Lung microvascular endothelial cell (primary cell): ENCODE measurements at regions not wholly inside any gene's neighbourhood (a gene's known extent, or its start where the extent isn't known, plus 50 kb on each side); places are given as distances from the start of the nearest gene placed in this dataset.

Experiments used
- DNase-seq, 2 donors: peaks; one replicate each; pipeline versions ENCODE4 v3.0.0 to v3.0.0-alpha.2; 2010; ENCODE audit warnings: low read depth in 2 of 2

DNA sequence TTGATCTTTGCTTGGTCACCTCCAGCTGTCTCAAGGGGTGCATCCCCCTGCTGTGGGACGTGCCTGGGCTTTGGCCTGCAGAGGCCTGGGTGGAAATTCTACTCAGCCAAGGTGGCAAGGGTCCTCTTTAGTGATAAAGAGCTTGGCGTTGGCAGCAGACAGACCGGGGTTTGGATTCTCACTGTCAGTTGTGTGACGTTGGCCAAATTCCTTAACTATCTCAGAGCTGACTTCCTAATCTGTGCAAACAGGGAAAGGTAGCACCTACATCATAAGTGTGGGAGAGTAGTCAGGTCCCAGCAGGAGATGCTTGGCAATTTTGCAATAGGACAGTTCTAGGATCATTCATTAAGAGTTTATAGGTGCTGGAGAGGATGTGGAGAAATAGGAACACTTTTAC is 154.3 kb upstream of the GSC start:
- no peak for DNase-seq

DNA sequence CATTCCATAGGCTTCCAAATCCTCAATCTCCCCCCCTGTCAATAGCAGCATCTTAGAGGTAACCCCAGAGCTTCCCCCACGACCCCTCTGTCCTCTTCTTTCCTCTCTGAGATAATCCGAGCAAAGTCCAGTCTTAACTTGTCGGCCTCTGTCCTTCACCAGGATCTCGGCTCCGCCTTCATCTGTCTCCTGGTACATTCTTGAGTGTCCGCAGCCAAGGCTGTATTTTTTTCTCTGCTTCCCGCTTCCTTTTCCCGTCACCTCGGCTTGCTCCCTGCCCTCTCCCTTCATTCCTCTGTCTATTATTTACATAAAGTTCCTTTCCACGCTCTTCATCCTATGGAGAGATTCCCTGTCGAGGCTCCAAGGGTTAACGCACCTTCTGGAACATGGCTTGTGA is 153.9 kb upstream of the GSC start:
- no peak for DNase-seq

DNA sequence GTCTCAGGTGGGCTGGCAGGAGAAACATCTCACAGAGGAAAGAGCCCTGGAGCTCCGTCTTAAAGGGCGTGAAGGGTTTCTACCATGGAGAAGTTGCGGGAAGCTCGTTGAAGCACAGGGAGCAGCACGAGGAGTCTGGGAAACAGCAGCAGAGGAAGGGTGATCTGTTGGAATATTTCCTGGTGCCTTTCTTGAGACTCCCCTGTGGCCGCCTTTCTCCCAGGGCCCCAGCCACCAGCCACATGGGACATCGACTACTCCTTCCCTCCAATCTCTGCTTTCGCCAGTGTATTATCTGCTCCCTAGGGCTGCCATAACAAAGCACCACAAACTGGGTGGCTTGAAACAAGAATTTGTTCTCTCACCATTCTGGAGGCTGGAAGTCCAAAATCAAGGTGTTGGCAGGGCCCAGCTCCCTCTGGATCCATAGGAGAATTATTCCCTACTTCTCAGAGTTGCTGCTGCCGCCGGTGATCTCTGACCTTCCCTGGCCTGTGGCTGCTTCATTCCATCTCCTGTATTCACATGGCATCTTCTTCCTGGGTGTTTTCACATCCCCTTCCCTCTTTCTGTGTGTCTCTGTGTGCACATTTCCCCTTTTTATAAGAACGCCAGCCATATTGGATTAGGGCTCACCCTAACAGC is 152.8 kb upstream of the GSC start:
- no peak for DNase-seq

DNA sequence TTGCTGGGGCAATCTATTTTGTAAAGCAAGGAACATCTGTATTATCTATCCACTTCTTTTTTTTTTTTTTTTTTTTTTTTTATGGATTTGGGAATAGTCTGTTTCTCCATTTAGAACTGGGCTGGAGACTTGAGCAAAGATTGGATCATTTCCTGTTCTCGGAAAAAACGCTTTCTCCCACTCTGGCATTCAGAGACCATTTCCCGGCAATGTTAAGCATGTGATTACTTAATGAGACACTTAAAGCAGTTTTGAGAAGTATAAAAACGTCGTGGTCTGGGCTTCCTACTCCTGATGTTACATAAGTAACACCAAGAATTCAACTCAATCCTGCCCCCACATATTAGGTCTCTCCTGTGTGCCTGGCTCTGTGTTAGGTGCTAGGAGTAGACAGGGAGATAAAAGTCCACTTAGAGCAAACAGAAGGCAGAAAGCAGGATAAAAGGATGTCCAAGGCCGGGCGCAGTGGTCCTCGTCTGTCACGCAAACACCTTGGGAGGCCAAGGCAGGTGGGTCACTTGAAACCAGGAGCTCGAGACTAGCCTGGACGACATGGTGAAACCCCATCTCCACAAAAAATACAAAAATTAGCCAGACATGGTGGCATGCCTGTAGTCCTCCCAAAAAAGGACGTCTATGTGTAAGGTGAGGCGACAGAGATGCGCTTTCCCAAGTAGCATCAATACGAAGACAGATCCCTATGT is 152.1 kb upstream of the GSC start:
- DNase-seq = no peak

DNA sequence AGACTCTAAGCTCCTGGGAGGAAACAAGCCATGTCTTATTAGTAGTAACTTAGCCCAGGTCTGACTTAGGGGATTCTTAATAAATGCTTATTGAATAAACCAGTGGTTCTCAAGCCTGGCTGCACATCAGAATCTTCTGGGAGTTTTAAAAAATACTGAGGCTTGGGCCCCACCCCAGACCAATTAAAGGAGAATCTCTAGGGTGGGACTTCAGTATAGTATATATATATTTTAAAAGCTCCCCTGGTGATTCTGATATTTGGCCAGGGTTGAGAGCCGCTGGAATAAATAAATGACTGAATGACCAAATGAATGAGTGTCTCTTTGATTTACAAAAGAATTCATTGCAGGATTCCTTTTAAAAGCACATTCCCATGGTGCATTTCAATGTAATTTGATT is 151.5 kb upstream of the GSC start:
- no peak for DNase-seq

DNA sequence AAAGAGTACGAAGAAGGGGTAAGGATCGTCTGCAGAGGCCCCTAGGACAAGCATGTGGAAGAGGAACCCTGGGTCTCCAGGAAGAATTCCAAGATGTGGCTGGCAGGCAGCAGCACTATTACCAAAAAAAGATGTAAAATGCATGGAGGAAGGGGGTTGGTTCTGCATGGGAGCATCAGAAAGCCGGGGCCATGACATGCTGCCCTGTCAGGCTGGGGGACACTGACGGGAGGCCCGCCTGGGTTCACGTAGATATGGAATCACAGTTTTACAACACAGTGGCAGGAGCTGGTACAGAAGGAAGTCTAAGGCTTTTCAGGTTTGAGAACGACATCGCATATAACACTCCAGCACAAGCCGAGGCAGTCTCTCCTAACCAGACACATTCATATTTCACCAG is 150.0 kb upstream of the GSC start:
- DNase-seq = no peak

DNA sequence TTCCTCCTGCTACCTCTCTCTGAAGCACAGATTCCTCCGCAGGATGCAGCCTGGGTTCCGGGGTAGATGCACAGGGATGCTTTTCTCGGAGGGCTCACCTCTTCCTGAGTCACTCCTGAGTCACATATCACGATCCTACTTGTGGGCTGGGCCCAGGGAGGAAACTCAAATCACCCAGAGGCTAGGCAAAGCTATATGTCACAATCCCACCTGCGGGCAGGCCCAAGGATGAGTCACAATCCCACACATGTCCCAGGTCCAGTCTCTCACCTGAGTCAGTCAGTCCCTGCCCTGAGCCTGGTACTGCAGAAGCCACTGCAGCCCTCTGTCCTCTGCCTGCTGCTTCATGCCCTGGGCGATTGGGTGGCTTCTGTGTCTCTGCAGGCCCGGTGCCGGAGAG is 149.0 kb upstream of the GSC start:
- DNase-seq = no peak

DNA sequence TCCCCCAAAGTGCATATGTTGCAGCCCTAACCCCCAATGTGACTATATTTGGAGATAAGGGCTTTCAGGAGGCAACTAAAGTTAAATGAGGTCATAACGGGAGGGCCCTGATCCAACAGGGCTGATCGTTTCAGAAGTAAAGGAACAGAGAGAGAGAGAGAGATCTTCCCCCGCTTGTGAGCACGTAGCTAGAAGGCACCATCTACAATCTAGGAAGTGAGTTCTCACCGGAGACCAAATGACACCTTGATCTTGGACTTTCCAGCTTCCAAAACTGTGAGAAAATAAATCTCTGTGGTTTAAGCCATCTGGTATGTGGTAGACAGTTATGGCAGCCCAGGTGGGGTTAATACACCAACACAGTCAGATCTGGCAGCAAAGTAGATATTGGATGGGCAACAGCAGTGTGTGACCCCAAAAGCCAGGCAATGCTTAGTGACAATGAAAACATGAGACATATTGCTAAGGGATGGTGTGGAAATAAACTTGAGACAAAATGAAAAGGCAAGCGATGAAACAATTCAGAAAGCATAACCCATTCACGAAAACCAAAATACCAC is 147.2 kb upstream of the GSC start:
- no peak for DNase-seq

DNA sequence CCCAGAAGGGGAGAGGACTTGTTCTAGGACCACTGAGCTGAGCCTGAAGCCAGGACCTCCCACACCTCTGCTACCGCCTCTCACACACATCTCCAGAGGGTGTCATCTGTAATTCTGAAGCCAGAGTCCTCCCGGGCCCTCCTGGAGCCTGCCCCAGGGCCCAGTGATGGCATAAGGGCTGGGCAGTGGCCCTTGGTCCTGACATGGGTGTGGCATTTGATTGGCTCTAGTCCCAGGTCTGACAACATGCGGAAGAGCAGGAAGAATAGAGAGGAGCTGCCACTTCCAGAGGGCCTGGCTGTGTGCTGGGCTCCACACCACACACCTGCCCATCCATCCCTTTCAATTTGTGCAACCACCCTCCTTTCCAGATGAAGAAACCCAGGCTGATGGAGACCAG is 144.3 kb upstream of the GSC start:
- no peak for DNase-seq

DNA sequence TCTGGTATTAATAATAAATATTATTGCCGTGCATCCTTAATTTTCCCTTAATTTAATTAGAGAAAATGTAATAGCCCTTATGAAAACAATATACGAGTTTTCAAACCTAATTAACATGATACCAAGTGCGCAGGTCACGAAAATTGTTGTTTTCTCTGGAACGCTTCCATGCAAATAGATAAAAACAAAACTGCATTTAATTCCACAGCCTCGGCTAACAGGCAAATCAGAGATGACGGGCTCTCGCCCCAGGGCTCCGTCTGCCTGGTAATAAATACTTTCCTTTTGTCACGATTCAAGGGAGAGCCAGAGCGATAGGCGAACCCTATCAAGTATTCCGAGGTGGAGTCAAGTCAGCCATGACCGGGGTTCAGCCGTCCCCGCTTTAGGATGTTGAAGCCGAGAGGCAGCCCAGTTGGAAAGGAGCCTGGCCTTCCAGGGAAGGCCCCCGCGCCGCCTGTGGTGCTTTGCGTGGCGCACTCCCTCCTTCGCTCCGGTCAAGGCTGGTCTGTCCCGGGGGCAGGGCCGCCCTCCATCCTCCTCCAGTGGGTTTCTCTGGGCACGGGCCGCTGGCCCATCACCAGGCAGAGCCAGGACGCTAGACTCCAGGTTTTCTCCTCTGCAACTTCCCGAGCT is 137.8 kb upstream of the GSC start:
- DNase-seq = no peak

DNA sequence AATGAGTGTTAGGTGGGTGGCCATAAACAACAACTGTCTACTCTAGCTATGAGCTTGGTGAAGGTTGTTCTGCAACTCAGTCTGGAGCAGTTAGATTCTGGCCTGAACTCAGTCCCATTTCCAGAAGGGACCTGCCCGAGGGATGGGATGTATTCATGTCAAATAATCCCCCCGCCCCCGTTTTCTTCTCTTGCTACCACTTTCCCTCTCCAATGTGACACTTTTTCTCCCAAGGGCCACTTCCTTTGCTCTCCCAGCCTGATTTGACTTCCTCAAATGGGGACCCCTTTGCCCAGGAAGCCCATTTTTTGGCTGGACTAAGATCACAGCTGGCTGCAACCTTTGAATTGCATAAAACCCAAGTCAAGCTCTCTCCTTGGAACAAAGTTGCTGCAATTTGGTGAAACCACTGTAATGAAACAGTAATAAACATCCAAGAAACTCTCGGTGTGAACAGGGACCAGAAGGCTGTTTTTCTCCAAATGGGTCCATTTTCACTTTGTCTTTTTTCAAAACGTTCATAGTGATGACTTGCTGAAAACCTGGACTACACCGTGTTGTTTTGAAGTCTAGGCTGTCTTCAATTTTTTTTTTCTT is 137.2 kb upstream of the GSC start:
- no peak for DNase-seq

DNA sequence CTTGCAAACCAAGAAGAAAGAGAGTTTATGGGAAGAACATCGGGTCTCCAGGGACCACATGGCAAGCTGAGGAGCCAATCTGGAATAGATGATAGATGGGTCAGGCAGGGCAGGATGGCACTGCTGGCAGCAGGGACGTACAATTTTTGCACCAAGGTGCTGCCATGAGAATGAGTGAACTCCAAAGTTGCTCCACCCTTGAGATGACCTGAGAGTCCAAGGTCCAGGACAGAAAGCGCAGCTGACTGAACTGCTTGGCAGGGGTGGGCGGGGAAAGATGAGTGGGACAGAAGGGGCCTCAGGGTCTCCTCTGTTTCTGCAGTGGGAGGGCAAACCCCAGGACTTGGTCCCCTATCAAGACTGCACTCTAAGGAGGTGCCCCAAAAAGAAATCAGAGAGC is 136.7 kb upstream of the GSC start:
- no peak for DNase-seq

DNA sequence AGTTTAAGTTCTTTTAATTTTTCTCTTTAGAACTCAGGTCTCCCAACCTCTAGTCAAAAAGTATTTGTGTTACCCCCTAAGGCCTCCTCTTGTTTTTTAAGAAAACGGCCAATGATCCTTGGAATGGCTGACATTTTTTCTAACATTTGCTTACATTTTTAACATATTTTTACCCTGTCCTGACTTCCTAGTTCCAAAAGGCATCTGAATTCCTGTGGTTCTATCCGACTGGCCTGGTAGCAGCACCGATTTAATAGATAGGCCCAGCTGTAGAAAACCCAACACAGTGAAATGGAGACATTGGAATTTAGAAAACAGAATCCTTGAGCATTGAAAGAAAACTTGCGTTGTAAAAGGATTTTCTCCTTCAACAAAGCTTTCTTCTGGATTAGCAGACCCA is 134.7 kb upstream of the GSC start:
- no peak for DNase-seq

DNA sequence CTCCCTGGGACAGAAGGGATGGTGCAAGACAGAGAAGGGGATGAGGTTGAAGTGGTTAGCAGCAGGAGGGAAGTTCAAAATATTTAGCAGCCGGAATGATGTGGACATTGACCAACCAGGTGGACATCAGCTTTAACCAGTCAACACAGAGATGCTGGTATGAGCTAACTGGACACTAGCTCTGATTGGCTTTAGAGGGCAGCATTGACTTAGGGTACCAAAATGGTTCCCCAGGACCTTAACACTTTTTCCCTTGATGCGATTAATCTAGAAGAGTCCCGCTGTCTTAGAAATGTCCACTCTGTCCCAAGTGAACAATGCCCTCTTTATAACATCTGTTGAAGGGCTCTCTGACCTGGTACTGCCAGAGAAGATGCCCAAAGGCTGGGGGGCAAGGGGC is 134.0 kb upstream of the GSC start:
- no peak for DNase-seq

DNA sequence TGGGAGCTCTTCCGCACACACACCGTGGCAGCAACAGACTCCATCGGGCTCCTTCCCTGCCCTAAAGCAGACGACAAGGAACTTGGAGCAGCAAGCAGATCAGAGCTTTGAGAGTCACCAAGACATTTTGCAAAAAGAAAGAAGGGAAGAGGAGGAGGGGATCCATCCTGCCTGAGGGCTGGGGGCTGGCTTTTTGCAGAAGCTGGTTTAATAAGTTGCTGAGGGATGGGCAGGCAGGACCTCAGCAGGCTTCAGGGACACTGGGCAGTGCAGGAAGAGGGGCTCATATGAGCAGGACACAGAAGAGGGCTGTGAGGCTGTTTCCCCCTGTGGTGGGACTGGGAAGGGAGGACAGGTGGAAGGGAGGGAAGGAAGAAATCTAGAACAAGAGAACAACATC is 133.4 kb upstream of the GSC start:
- DNase-seq = no peak

DNA sequence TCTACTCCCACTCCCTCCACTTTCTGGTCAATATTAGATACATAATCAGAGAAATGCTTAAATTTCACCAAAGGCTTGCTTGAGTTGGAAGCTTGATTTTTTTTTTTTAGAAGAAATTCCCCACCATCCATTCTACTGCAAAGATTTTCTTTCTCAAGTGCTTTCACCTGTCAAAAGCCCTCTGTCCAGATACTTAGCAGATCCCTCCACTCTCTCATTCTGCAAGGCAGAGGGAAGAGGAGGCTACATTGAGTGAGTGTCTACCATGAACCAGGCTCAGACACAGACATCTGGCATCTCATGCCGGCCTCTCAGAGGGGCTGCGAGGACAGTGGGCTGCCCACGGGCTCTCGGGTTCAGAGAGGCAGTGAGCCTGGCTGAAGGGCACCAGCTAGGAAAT is 127.6 kb upstream of the GSC start:
- DNase-seq = no peak

DNA sequence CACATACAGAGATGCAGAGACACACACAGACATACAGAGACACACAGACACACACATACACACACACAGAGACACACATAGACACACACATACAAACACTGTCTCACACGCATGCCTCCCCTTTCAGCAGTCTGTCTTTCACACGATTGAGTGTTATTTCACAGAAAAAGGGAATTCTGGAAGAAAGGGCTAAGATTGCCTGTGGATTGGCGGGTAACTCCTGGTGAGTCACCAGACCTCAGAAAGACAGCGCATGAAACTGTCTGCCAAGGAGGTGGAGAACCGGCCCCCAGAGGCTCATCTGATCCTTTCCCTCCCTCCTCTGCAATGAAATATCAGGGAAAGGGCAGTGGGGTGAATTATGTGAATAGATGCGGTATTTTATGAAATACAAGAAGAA is 127.2 kb upstream of the GSC start:
- DNase-seq = no peak

DNA sequence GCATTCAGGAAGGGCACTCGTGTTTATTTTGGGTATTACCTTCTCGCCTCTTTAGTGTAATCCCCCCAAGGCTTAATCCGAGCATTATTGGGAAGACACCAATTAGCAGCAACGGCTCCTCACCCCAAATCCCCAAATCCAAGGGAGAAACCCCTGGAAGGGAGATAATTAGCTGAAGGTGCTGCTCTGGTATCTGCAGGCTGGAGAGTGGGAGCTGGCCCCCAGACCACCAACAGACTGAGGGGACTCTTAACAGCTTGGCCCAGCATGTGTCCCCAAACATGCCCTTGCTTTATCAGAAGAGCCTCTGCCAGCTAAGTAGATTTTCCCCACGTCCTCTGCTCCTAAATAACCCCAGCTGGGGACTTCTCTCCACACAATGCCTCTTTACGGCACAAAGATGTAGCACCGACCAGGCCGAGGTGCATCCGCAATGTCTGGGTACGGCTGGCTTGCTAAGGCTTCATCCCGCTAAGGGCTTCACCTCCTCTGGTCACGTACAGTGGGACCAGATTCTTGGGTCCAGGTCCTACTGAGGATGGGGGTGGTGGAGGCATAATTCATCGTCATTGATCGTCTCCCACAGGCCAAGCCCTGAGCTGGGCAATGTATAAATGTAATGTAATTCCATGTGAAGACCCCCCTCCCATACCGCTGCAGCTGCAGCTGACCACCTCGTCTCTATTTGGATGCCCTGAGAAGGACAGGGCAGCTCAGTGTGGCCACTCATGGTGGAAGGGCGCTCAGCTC is 123.7 kb upstream of the GSC start:
- no peak for DNase-seq

DNA sequence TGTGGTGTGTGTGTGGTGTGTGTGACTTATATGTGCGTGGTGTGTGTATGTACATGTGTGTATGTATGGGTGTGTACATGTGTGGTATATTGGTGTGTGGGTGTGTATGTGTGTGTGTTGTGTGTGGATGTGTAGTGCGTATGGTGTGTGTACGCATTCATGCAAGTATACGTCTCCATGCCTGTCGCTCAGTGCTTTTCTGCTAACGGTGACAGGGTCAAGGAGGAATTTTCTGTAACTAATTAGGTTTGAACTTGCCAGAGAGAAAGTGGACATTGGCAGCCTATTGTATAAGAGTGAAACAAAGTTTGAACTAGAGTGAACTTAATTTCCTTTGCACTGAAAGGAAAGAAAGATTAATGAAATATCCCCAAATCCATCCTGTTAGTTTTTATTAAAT is 120.9 kb upstream of the GSC start:
- no peak for DNase-seq

DNA sequence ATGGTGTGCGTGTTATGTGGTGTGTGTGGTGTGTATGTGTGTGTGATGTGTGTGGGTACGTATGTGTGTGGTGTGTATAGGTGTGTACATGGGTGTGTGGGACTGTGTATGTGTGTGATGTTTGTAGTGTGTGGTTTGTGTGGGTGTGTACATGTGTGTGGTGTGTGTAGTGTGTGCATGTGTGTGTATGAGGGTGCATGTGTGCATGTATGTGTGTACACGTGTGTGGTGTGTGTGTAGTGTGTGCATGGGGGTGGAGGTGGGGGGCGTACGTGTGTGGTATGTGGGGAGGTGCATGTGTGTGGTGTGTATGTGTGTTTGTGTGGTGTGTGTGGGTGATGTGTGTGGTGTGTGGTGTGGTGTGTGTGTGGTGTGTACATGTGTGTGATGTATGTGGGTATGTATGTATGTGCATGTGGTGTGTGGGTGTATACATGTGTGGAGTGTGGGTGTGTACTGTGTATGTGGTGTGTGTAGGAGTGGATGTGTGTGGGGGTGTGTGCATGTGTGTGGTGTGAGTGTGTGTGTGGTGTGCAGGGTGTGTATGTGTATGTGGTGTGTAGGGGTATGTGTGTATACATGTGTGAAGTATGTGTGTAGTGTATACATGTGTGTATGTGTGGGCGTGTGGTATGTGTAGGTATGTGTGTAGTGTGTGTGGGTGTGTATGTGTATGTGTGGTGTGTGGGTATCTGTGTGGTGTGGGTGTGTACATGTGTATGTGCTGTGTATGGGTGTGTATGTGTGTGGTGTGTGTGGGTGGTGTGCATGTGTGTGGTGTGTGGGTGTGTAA is 119.8 kb upstream of the GSC start:
- no peak for DNase-seq

DNA sequence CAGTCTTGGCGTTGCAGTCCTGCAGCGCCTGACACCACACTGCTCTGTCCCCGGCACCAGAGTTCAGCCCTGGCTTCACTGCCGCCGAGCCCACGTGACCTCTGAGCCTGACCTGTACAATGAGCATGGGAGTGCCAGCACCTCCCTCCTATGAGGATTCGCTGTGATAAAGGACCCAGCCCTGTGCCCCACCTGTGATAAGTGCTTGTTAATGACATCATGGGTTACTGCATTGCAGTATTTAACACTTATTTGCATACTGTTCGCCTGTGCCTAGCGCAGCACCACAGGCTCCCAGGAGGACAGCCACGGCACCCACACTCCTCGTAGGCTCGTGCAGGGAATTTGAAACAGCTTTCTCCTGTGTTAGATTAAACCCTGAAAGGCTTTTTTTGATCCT is 118.2 kb upstream of the GSC start:
- DNase-seq = no peak
